OCI-LY7 (cell line): ENCODE measurements at regions not wholly inside any gene's neighbourhood (a gene's known extent, or its start where the extent isn't known, plus 50 kb on each side); places are given as distances from the start of the nearest gene placed in this dataset.

Source experiments
- BruUV-seq: library from RNA; stranded (reverse); fragments of 400-500 nt; replicated peaks from 2 replicates; lab custom pipeline; 2021; lab: Mats Ljungman, UMichigan
- CTCF ChIA-PET: fragments of 300-600 bp; sonication (Branson Sonifier 250); formaldehyde crosslinking; loops from one replicate; lab custom pipeline; 2022; ENCODE audit warnings: antibody characterized with exemption; ENCODE audit not compliant: unreplicated experiment; lab: Charles Lee
- POLR2A ChIA-PET: fragments of 300-600 bp; sonication (Branson Sonifier 250); formaldehyde crosslinking; loops from one replicate; lab custom pipeline; 2022; ENCODE audit warnings: antibody characterized with exemption; lab: Charles Lee
- DNase-seq: peaks from one replicate; pipeline ENCODE4 v3.0.0-alpha.2; 2015; ENCODE audit warnings: low spot score
- H2AFZ ChIP-seq: fragments of 200-600 bp; sonication (generic), shearing (Covaris generic); 2 replicates; pipeline ENCODE4 v1.6.1; 2014; ENCODE audit warnings: mild to moderate bottlenecking, antibody characterized with exemption, low read length, moderate library complexity
- H3K27ac ChIP-seq: fragments of 200-600 bp; sonication (generic); 2 replicates; pipeline ENCODE4 v1.5.1; 2014; ENCODE audit warnings: mixed run types, low read depth, mild to moderate bottlenecking, moderate library complexity, low read length, inconsistent platforms; ENCODE audit not compliant: poor library complexity, severe bottlenecking
- H3K36me3 ChIP-seq: fragments of 200-600 bp; sonication (generic); 2 replicates; pipeline ENCODE4 v1.6.1; 2014; ENCODE audit warnings: mild to moderate bottlenecking, antibody characterized with exemption, low read length, moderate library complexity, mixed read lengths; ENCODE audit not compliant: insufficient read depth
- H3K4me1 ChIP-seq: fragments of 200-600 bp; sonication (generic); 2 replicates; pipeline ENCODE4 v1.5.1; 2014; ENCODE audit warnings: mild to moderate bottlenecking, low read length; ENCODE audit not compliant: insufficient read depth, poor library complexity, severe bottlenecking
- H3K4me2 ChIP-seq: fragments of 200-600 bp; sonication (generic); 2 replicates; pipeline ENCODE4 v1.6.1; 2014; ENCODE audit warnings: mild to moderate bottlenecking, low read length
- H3K4me3 ChIP-seq: fragments of 200-600 bp; sonication (generic); 2 replicates; pipeline ENCODE4 v1.5.1; 2014; ENCODE audit warnings: mild to moderate bottlenecking, low read depth, low read length; ENCODE audit not compliant: poor library complexity, severe bottlenecking
- H3K79me2 ChIP-seq: fragments of 200-600 bp; sonication (generic); 2 replicates; pipeline ENCODE4 v1.6.1; 2016; ENCODE audit warnings: low read depth, mild to moderate bottlenecking, low read length, moderate library complexity, mixed read lengths; ENCODE audit not compliant: insufficient read depth
- H3K9me2 ChIP-seq: fragments of 200-600 bp; sonication (generic); 2 replicates; pipeline ENCODE4 v1.6.1; 2016; ENCODE audit warnings: mild to moderate bottlenecking, low read length, mixed read lengths; ENCODE audit not compliant: insufficient read depth
- H3K9me3 ChIP-seq: fragments of 200-600 bp; sonication (generic); 2 replicates; pipeline ENCODE4 v1.6.1; 2014; ENCODE audit warnings: mild to moderate bottlenecking, mixed run types, low read length, mixed read lengths
- H4K20me1 ChIP-seq: fragments of 200-600 bp; sonication (generic); 2 replicates; pipeline ENCODE4 v1.6.1; 2014; ENCODE audit warnings: mild to moderate bottlenecking, antibody characterized with exemption, low read length, moderate library complexity, mixed read lengths; ENCODE audit not compliant: insufficient read depth
- CTCF ChIP-seq: fragments of 200-600 bp; sonication (generic); conservative IDR thresholded peaks from 2 replicates; pipeline ENCODE4 v1.5.1; 2014; ENCODE audit warnings: mild to moderate bottlenecking, antibody characterized with exemption, low read length, moderate library complexity, mixed read lengths
- EZH2phosphoT487 ChIP-seq: fragments of 200-600 bp; sonication (generic); IDR thresholded peaks from 2 replicates; pipeline ENCODE4 v1.6.1; 2018; ENCODE audit warnings: low read depth, borderline replicate concordance, mild to moderate bottlenecking, mixed run types, antibody characterized with exemption, low read length, moderate library complexity, mixed read lengths
- intact Hi-C: fragments of 100-400 bp; cut with micrococcal nuclease; formaldehyde crosslinking; loops from one replicate; pipeline ENCODE4 v1.10.0; 2022; ENCODE audit not compliant: unreplicated experiment

DNA sequence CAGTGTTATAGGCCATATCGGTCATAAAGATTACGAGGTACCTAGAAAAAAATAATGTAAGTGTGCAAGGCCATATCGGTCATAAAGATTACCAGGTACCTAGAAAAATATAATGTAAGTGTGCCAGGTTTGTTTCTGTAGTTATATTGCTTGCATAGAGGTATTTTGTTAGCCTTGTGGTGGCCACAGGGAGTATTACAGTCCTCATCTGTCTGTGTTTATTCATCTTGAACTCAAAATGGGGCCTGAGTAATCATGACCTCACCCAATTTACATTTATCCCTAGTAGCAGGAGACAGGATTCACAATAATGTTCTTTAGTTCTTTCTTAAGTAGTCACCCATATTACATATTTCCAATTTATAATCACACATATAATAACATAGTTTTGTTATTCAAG, 459.7 kb downstream of the MID1IP1 start:
- intact Hi-C loops: loop anchor here (10.0 kb wide), 1 partner anchor 184 kb away; no protein-coding TSS in a partner anchor
- TF ChIP-seq CTCF (no peak), EZH2phosphoT487 (no peak)
- Histone ChIP-seq H2AFZ (no peak overlapping the region), H3K36me3 (no peaks in the 10 kb centered on the region), H3K27ac (no peak overlapping the region), H4K20me1 (no peaks in the 10 kb centered on the region), H3K4me2 (no peak overlapping the region), H3K9me2 (no peaks in the 10 kb centered on the region), H3K79me2 (no peaks in the 10 kb centered on the region), H3K4me1 (no peaks in the 10 kb centered on the region), H3K9me3 (no peaks in the 10 kb centered on the region), H3K4me3 (no peak overlapping the region)
- no TSS peak for BruUV-seq
- POLR2A ChIA-PET: interaction anchor here (0.9 kb wide), 1 partner anchor 11 kb away, joined by 4 read pairs; no protein-coding TSS in a partner anchor
- no peak for DNase-seq
- CTCF ChIA-PET: no interaction called here

GRCh38 chrX:39261446-39262147, 460.3 kb downstream of the MID1IP1 start:
- Histone ChIP-seq H2AFZ (no peak overlapping the region), H3K36me3 (no peaks in the 10 kb centered on the region), H4K20me1 (no peaks in the 10 kb centered on the region), H3K4me1 (no peaks in the 10 kb centered on the region), H3K27ac (no peak overlapping the region), H3K4me3 (no peak overlapping the region), H3K9me3 (no peaks in the 10 kb centered on the region), H3K9me2 (no peaks in the 10 kb centered on the region), H3K79me2 (no peaks in the 10 kb centered on the region), H3K4me2 (no peak overlapping the region)
- ChIA-PET POLR2A (interaction anchor here (0.9 kb wide), 1 partner anchor 12 kb away, joined by 4 read pairs; no protein-coding TSS in a partner anchor), CTCF (no interaction called here)
- DNase-seq: peak; percentile 23
- TF ChIP-seq EZH2phosphoT487 (no peak), CTCF (peak; percentile 73)
- BruUV-seq: no TSS peak
- intact Hi-C loops: loop anchor here (10.0 kb wide), 1 partner anchor 183 kb away; no protein-coding TSS in a partner anchor

GRCh38 chrX:39262641-39263040, 461.4 kb downstream of the MID1IP1 start:
- POLR2A ChIA-PET: interaction anchor here (0.7 kb wide), 1 partner anchor 9 kb away, joined by 4 read pairs; no protein-coding TSS in a partner anchor
- Histone ChIP-seq H3K27ac (no peak overlapping the region), H3K9me3 (no peaks in the 10 kb centered on the region), H3K4me1 (no peaks in the 10 kb centered on the region), H3K36me3 (no peaks in the 10 kb centered on the region), H2AFZ (no peak overlapping the region), H4K20me1 (no peaks in the 10 kb centered on the region), H3K4me3 (no peak overlapping the region), H3K4me2 (no peak overlapping the region), H3K9me2 (no peaks in the 10 kb centered on the region), H3K79me2 (no peaks in the 10 kb centered on the region)
- DNase-seq: no peak
- no TSS peak for BruUV-seq
- TF ChIP-seq CTCF (no peak), EZH2phosphoT487 (no peak)
- intact Hi-C loops: loop anchor here (10.0 kb wide), 1 partner anchor 182 kb away; no protein-coding TSS in a partner anchor
- CTCF ChIA-PET: no interaction called here
